ENCODE measurements at regions not wholly inside any gene's neighbourhood (a gene's known extent, or its start where the extent isn't known, plus 50 kb on each side); places are given as distances from the start of the nearest gene placed in this dataset.

GRCh38 chr13:111401755-111402154 is 81.3 kb downstream of the TEX29 start:
- H3K4me3 ChIP-seq (ENCODE audit: low read depth, low read length): no peak overlapping the region
- H3K4me1 ChIP-seq: no peaks in the 10 kb centered on the region
- H3K36me3 ChIP-seq (ENCODE audit: control insufficient read depth, insufficient read depth, low read length): no peaks in the 10 kb centered on the region
- no peaks in the 10 kb centered on the region for H3K27me3 ChIP-seq (ENCODE audit: control insufficient read depth, insufficient read depth, low read length)
- no peaks in the 10 kb centered on the region for H3K9me3 ChIP-seq (ENCODE audit: control insufficient read depth, low read length)
- H3K4me2 ChIP-seq (ENCODE audit: low read length): no peak overlapping the region
- no peak overlapping the region for H2AFZ ChIP-seq
- no peak overlapping the region for H3K9ac ChIP-seq
- H3K27ac ChIP-seq: no peak overlapping the region
- TF ChIP-seq, protein P1, sequence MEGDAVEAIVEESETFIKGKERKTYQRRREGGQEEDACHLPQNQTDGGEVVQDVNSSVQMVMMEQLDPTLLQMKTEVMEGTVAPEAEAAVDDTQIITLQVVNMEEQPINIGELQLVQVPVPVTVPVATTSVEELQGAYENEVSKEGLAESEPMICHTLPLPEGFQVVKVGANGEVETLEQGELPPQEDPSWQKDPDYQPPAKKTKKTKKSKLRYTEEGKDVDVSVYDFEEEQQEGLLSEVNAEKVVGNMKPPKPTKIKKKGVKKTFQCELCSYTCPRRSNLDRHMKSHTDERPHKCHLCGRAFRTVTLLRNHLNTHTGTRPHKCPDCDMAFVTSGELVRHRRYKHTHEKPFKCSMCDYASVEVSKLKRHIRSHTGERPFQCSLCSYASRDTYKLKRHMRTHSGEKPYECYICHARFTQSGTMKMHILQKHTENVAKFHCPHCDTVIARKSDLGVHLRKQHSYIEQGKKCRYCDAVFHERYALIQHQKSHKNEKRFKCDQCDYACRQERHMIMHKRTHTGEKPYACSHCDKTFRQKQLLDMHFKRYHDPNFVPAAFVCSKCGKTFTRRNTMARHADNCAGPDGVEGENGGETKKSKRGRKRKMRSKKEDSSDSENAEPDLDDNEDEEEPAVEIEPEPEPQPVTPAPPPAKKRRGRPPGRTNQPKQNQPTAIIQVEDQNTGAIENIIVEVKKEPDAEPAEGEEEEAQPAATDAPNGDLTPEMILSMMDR (IDR thresholded peaks at IDR 0.05): no peak
- H3K79me2 ChIP-seq: no peaks in the 10 kb centered on the region

- TF ChIP-seq, protein P1 (IDR thresholded peaks at IDR 0.05): no peak
- Histone ChIP-seq H3K79me2 (no peaks in the 10 kb centered on the region), H3K9me3 (ENCODE audit: control insufficient read depth, low read length) (no peaks in the 10 kb centered on the region), H3K36me3 (ENCODE audit: control insufficient read depth, insufficient read depth, low read length) (no peaks in the 10 kb centered on the region), H3K27ac (no peak overlapping the region), H3K4me1 (no peaks in the 10 kb centered on the region), H2AFZ (no peak overlapping the region), H3K4me3 (ENCODE audit: low read depth, low read length) (no peak overlapping the region), H3K9ac (no peak overlapping the region), H3K4me2 (ENCODE audit: low read length) (no peak overlapping the region), H3K27me3 (ENCODE audit: control insufficient read depth, insufficient read depth, low read length) (no peaks in the 10 kb centered on the region)
These were observed 82.0 kb downstream of the TEX29 start for GRCh38 chr13:111402441-111402840.

- no peak overlapping the region for H3K4me3 ChIP-seq (ENCODE audit: low read depth, low read length)
- H3K9me3 ChIP-seq (ENCODE audit: control insufficient read depth, low read length): no peaks in the 10 kb centered on the region
- H3K27me3 ChIP-seq (ENCODE audit: control insufficient read depth, insufficient read depth, low read length): no peaks in the 10 kb centered on the region
- H3K4me2 ChIP-seq (ENCODE audit: low read length): no peak overlapping the region
- H3K36me3 ChIP-seq (ENCODE audit: control insufficient read depth, insufficient read depth, low read length): no peaks in the 10 kb centered on the region
- no peak overlapping the region for H2AFZ ChIP-seq
- H3K79me2 ChIP-seq: no peaks in the 10 kb centered on the region
- TF ChIP-seq, protein P1 (IDR thresholded peaks at IDR 0.05): no peak
- no peak overlapping the region for H3K27ac ChIP-seq
- H3K4me1 ChIP-seq: no peaks in the 10 kb centered on the region
- H3K9ac ChIP-seq: no peak overlapping the region
These were observed 82.8 kb downstream of the TEX29 start for GRCh38 chr13:111403266-111403665.

- H3K27me3 ChIP-seq (ENCODE audit: control insufficient read depth, insufficient read depth, low read length): no peaks in the 10 kb centered on the region
- H3K9me3 ChIP-seq (ENCODE audit: control insufficient read depth, low read length): no peaks in the 10 kb centered on the region
- no peaks in the 10 kb centered on the region for H3K4me1 ChIP-seq
- H3K36me3 ChIP-seq (ENCODE audit: control insufficient read depth, insufficient read depth, low read length): no peaks in the 10 kb centered on the region
- no peak overlapping the region for H2AFZ ChIP-seq
- H3K4me3 ChIP-seq (ENCODE audit: low read depth, low read length): no peak overlapping the region
- H3K4me2 ChIP-seq (ENCODE audit: low read length): no peak overlapping the region
- TF ChIP-seq, protein P1 (IDR thresholded peaks at IDR 0.05): no peak
- H3K79me2 ChIP-seq: no peaks in the 10 kb centered on the region
- no peak overlapping the region for H3K27ac ChIP-seq
- H3K9ac ChIP-seq: no peak overlapping the region
These were observed 84.3 kb downstream of the TEX29 start for GRCh38 chr13:111404746-111405145.

GRCh38 chr13:111406636-111407035 is 86.2 kb downstream of the TEX29 start:
- Histone ChIP-seq H3K27ac (no peak overlapping the region), H3K27me3 (ENCODE audit: control insufficient read depth, insufficient read depth, low read length) (no peaks in the 10 kb centered on the region), H3K79me2 (no peaks in the 10 kb centered on the region), H3K9ac (no peak overlapping the region), H3K4me2 (ENCODE audit: low read length) (no peak overlapping the region), H3K9me3 (ENCODE audit: control insufficient read depth, low read length) (no peaks in the 10 kb centered on the region), H3K4me3 (ENCODE audit: low read depth, low read length) (no peak overlapping the region), H3K36me3 (ENCODE audit: control insufficient read depth, insufficient read depth, low read length) (no peaks in the 10 kb centered on the region), H3K4me1 (no peaks in the 10 kb centered on the region), H2AFZ (no peak overlapping the region)
- TF ChIP-seq, protein P1 (IDR thresholded peaks at IDR 0.05): no peak
